ENCODE measurements at regions not wholly inside any gene's neighbourhood (a gene's known extent, or its start where the extent isn't known, plus 50 kb on each side); places are given as distances from the start of the nearest gene placed in this dataset.

DNA sequence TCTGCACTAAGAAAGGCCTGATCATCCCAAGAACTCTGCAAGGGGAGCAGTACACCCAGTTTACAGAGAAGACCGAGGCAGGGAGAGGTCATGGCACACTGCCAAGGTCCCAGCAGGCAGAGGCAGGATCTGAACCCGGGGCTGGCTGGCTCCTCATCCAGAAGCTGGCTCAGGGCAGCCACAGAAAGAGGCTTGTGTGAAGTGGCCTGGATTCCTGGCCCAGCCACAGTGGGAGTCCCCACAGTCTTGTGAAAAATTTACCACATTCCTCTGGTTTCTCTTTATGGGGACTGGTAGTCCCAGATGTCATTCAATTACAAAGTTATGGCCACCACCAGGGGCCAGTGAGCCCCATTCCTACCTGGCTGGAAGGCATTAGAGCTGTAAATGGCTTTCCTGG lies 440.5 kb downstream of the MIAT start:
- H3K9ac ChIP-seq (ENCODE audit: extremely low read depth, insufficient read length, low read length), result no peak overlapping the region
- H3K79me2 ChIP-seq (ENCODE audit: insufficient read depth, low read length), result no peaks in the 10 kb centered on the region
- H3K27me3 ChIP-seq (ENCODE audit: insufficient read depth, low read length), result no peaks in the 10 kb centered on the region
- Mint-ChIP-seq H3K27ac (no peak overlapping the region), H3K9me3 (no peaks in the 10 kb centered on the region; a peak in 1 of 5 replicates), H3K4me3 (no peak overlapping the region), H3K27me3 (ENCODE audit: low read depth) (peaks cover 33% of the 10 kb centered on the region), H3K4me1 (peaks cover 16 to 25% of the 10 kb centered on the region in 2 experiments), H3K36me3 (ENCODE audit: insufficient read depth in 1 of 3, low read depth in 3 of 3) (no peaks in the 10 kb centered on the region; a peak in 1 of 7 replicates)
- H2AK5ac ChIP-seq (ENCODE audit: insufficient read length, low read length), result no peak overlapping the region
- H3K27ac ChIP-seq (ENCODE audit: insufficient read length, low read depth, low read length), result no peak overlapping the region
- no peak overlapping the region for H3T11ph ChIP-seq (ENCODE audit: low read length)
- H2AFZ ChIP-seq (ENCODE audit: low read length), result no peak overlapping the region
- H4K5ac ChIP-seq (ENCODE audit: insufficient read length, low read depth, low read length), result no peak overlapping the region
- no peaks in the 10 kb centered on the region for H4K20me1 ChIP-seq (ENCODE audit: control insufficient read depth, insufficient read depth, insufficient read length)
- DNase-seq, result no peak
- H3K9me3 ChIP-seq (ENCODE audit: control insufficient read depth, low read depth, low read length), result no peaks in the 10 kb centered on the region
- WGBS (ENCODE audit: extremely low coverage, insufficient read length, low lambda C conversion rate), result no CpG with 5 or more reads among the region's 2 CpGs
- no peaks in the 10 kb centered on the region for H3K4me1 ChIP-seq (ENCODE audit: insufficient read depth, low read length)
- no peak overlapping the region for H3K4me2 ChIP-seq (ENCODE audit: insufficient read depth, insufficient read length, low read length)
- no peak overlapping the region for H3K56ac ChIP-seq (ENCODE audit: insufficient read length, low read depth, low read length)
- no peak overlapping the region for H4K8ac ChIP-seq (replicated peaks; ENCODE audit: insufficient read length, low read depth, low read length)
- no peak overlapping the region for H4K91ac ChIP-seq (ENCODE audit: insufficient read length, low read depth, low read length)
- H3K14ac ChIP-seq (ENCODE audit: insufficient read depth, low read length), result no peak overlapping the region
- TF ChIP-seq, protein P1, sequence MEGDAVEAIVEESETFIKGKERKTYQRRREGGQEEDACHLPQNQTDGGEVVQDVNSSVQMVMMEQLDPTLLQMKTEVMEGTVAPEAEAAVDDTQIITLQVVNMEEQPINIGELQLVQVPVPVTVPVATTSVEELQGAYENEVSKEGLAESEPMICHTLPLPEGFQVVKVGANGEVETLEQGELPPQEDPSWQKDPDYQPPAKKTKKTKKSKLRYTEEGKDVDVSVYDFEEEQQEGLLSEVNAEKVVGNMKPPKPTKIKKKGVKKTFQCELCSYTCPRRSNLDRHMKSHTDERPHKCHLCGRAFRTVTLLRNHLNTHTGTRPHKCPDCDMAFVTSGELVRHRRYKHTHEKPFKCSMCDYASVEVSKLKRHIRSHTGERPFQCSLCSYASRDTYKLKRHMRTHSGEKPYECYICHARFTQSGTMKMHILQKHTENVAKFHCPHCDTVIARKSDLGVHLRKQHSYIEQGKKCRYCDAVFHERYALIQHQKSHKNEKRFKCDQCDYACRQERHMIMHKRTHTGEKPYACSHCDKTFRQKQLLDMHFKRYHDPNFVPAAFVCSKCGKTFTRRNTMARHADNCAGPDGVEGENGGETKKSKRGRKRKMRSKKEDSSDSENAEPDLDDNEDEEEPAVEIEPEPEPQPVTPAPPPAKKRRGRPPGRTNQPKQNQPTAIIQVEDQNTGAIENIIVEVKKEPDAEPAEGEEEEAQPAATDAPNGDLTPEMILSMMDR (conservative IDR thresholded peaks at IDR 0.05), result no peak
- no peak overlapping the region for H2BK120ac ChIP-seq (ENCODE audit: low read depth, low read length, poor library complexity, severe bottlenecking)
- no peak overlapping the region for H2BK15ac ChIP-seq (ENCODE audit: low read depth, low read length)
- no peaks in the 10 kb centered on the region for H3K23me2 ChIP-seq (ENCODE audit: insufficient read length, low read depth, low read length, poor library complexity, severe bottlenecking)
- no peak overlapping the region for H2BK12ac ChIP-seq (ENCODE audit: insufficient read length, low read depth, low read length)
- no peak overlapping the region for H2BK5ac ChIP-seq (ENCODE audit: insufficient read length, low read length)
- no peak overlapping the region for H3K4ac ChIP-seq (ENCODE audit: low read depth, low read length)
- H3K23ac ChIP-seq (ENCODE audit: insufficient read length, low read depth, low read length), result no peak overlapping the region
- no peaks in the 10 kb centered on the region for H3K79me1 ChIP-seq (ENCODE audit: insufficient read depth, low read depth, low read length, poor library complexity, severe bottlenecking)
- H2BK20ac ChIP-seq (ENCODE audit: low read depth, low read length, poor library complexity, severe bottlenecking), result no peak overlapping the region
- no peak overlapping the region for H3K18ac ChIP-seq (ENCODE audit: insufficient read length, low read depth, low read length)
